HG02642 (cell line): ENCODE measurements at regions not wholly inside any gene's neighbourhood (a gene's known extent, or its start where the extent isn't known, plus 50 kb on each side); places are given as distances from the start of the nearest gene placed in this dataset.
"Not testable (repeated sequence)": the region's sequence is repeated elsewhere in the genome, so short reads cannot be mapped to it uniquely, and the experiment has no call there.

Source experiments
- ATAC-seq: cut with Tn5 transposase; IDR thresholded peaks from one replicate; pipeline ENCODE4 v1.9.1; 2021; ENCODE audit warnings: mild to moderate bottlenecking; ENCODE audit not compliant: unreplicated experiment, poor library complexity

DNA sequence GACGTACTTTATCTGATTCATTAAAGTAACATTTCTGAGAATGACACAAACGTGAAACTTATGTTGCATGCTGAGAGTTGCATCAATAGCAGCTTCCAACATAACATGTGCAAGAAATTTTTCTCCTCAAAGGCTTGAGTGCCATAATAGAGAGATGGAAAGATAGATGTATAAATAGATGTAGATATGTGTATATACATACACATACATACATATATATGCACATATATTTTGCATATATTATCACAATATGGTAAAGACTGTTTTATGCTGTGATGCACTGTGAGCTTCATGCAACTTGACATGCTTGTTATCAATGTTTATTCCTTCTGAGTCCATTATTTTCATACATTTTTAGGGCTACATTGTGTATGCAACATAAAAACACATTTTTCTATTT lies 270.6 kb upstream of the GALNTL6 start:
- no peak for ATAC-seq

DNA sequence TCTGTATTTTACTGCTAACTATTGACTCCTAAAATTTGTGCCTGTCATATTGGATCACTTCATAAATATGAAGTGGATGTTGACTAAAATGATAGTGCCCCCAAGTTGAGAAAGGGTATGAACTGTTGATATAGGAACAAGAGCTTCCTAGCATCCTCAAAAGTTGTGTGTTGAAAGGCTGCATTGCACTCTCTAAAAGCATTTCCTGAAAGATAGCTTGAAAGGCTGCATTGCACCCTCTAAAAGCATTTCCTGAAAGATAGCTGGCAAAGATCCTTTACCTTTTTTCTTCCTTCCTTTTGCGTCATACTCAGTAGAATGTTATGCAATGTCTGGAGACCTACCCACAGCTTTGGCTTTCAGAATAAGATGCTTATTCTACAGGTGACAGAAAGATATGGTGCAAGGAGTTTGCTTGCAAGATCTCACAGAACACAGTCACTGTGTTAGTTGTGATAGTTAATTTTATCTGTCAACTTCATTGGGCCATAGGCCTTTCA lies 274.6 kb upstream of the GALNTL6 start:
- no peak for ATAC-seq

GRCh38 chr4:171534391-171534790 lies 278.8 kb upstream of the GALNTL6 start:
- ATAC-seq: no peak

- no peak for ATAC-seq
Observed at GRCh38 chr4:171532968-171533367, 280.2 kb upstream of the GALNTL6 start.

GRCh38 chr4:171524903-171525302 lies 288.3 kb upstream of the GALNTL6 start:
- ATAC-seq: no peak

DNA sequence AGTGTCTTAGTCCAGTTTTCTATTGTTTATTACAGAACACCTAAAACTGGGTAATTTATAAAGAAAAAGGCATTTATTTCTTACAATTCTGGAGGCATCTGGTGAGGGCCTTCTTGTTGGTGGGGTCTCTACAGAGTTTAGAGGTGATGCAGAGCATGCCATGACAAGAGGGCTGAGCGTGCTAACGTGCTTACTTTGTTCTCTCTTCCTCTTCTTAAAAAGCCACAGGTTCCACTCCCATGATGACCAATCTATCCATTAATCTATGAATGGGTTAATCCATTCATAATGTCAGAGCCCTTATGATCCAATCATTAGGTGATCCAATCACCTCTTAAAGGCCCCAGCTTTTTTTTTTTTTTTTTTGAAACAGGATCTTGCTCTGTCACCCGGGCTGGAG lies 291.5 kb upstream of the GALNTL6 start:
- no peak for ATAC-seq

GRCh38 chr4:171519457-171519856 lies 293.7 kb upstream of the GALNTL6 start:
- no peak for ATAC-seq

GRCh38 chr4:171517883-171518282 lies 295.3 kb upstream of the GALNTL6 start:
- no peak for ATAC-seq

DNA sequence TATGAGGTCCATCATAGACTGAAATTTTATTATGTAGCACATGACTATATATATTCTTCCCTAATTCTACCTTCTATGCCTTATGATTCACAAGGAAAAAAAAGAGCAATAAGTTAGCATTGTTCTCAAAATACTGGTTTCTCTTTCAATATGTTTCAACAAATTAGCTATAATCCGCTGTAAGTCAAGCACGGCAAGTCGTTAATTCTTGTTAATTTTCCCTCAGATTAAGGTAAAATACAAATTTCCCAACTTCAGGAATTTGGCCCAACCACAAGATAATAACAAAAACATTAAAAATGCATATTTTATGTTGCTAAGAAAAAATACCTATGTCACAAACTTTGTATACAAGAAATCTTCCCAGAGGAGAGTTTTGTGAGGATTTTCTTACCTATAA lies 296.5 kb upstream of the GALNTL6 start:
- ATAC-seq: no peak

DNA sequence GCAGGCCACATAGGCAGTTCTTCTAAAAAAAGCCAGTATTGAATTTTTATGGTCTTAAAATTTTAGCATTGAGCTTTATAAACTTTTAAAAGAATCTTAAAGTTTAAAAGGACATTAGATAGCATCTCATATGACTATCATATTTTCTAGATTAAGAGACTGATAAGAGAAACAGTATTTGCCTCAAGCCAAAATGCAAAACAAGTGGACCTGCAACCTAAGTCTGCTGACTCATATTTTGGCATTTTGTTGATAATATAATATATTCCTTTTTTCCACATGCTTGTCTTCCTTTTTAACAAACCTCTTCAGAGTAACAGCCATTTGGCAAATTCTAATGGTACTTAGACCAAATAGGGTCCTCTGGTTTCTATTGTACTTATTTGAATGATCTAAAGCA lies 328.5 kb upstream of the GALNTL6 start:
- ATAC-seq: no peak

DNA sequence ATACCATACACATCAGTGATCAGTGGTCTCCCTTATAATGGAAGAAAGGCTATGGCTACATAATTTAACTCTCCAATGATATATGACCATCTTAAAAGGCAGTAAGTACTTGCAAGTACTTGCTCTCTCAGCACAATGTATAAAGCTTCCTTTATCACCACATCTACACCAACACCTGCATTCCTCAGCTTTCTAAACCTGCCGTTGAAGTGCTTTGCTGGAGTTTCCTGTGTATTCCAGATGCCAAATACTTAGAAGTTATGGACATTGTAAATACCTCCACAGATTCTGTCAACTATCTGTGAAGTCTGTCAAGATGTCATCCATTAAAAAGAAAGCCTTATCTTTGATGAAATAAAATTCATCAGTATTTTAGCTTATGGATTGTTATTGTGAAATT lies 335.0 kb upstream of the GALNTL6 start:
- no peak for ATAC-seq

GRCh38 chr4:171475111-171475510 lies 338.1 kb upstream of the GALNTL6 start:
- ATAC-seq: not testable (repeated sequence)

DNA sequence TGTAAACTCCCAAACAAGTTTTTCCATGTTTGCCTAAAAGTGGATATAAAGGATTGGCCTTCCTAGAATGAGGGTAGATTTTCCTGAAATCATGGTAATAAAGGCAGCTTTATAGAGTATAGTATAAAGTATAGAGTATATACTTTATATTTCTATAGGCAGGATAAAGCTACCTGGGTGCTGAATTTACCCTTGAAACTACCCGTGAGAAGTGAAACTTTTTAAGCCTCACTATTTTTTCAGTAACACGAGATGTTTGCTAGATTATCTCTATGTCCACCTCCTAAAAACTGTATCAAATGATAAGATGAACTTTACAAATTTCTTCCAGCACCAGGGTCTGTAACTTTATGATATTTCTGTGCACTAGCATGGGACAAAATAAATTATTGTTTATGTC lies 340.0 kb upstream of the GALNTL6 start:
- no peak for ATAC-seq

DNA sequence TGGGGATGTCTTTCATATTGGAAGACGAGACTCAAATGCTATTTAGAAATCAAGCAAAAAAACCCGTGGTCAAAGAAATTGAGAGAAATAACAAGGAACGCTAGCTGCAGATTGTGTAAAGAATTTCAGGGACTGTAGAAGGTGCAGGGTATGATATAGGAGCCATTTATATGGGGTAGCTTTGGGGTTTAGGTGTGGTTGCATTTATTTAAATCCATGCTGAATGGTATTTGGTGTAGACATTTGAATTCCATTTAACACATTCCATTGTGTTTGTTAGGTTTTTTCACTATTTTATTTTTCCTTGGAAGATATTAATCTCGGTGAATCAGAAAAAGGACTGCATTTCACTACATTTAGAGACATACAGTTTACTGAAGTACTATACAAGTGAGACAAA lies 341.0 kb upstream of the GALNTL6 start:
- no peak for ATAC-seq

GRCh38 chr4:171464499-171464898 lies 348.7 kb upstream of the GALNTL6 start:
- ATAC-seq: no peak

DNA sequence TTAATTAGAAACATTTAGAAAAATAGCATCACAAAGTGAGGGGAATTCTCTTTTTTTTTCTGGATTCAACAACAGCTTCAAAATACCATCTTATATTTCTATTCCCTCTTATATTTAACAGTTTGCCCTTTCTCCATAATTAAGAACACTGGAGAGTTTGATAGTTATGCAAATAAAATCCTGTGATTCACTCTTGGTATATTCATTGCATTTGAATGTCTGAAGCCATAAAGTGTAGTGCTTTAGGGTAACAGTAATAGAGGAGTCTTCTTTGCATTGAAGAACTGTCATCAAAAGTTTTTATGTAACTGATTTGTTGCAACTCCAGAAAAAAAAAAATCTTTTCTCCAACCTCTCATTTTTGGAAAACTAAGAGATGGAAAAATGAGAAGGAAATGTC lies 352.0 kb upstream of the GALNTL6 start:
- no peak for ATAC-seq

GRCh38 chr4:171448919-171449481 lies 364.2 kb upstream of the GALNTL6 start:
- ATAC-seq: no peak

- no peak for ATAC-seq
Observed at GRCh38 chr4:171448358-171448757, 364.8 kb upstream of the GALNTL6 start.

DNA sequence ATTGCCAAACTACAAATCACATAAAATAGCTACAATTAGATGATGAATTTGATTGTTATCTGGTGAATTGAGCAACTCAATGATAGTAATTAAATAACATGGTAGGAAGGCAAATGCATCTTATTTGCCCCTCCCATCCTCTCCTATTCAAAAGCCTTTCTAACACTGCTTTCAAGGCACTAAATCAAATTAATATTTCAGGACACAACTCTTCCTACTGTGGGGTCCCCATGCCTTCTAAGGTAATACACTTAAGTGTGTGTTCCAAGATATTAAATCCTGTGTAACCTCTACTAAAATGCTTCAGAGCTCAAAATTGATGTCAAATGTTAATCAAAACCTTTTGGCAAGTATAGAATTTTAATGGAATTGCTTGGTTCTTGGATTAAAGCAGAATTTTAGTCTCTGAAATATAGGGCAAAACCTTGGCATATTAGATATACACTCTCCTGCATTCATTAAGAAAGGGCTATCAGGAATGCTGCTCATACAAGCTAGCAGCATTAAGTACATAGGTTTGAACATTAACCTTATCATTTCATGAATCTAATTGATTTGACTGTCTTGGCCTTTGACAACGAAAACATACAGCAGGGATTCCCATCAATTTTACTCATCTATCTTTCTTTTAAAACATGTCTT lies 371.8 kb upstream of the GALNTL6 start:
- no peak for ATAC-seq

DNA sequence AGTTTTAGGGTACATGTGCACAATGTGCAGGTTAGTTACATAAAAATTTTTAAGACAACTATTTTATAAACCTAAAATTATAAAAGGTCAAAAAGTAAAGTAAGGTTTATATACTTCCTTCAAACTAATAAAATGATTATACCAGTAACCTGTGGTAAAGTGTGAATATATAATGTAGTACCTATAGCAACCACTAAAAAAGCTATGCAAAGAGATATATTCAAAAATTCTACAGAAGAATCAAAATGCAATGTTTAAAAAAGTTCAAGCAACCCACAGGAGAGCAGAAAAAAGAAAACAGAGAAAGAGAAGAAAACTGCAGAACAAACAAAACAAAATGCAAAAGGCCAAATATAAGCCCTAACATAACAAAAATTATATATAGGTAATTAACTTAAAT lies 379.5 kb upstream of the GALNTL6 start:
- ATAC-seq: no peak

DNA sequence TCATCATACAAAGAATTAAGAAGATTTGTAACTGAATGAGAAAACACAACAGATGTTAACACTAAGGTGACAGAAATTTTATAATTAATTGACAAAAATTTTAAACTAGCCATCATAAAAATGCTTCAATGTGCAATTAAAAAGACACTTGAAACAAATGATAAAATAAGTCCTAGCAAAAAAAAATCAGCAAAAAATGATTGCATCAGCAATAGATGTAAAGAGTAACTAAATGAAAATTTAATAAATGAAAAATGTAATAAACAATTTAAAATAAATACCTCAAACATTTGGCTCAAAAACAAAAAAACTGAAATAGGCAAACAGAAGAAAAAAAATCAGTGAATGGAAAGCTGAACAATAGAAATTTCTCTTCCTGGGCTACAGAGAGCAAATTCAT lies 380.7 kb upstream of the GALNTL6 start:
- ATAC-seq: no peak

- peak; percentile 50 for ATAC-seq
Observed at GRCh38 chr4:171430495-171430894, 382.7 kb upstream of the GALNTL6 start.
